T-cell (primary cell): ENCODE measurements at regions not wholly inside any gene's neighbourhood (a gene's known extent, or its start where the extent isn't known, plus 50 kb on each side); places are given as distances from the start of the nearest gene placed in this dataset.

Source experiments
- ATAC-seq, 4 experiments: fragments of 200-7000 bp in 3 of 4; fragments of 150-1000 bp in 1 of 4; cut with Tn5 transposase; replicated peaks in 1 of 4; 1 replicate in 3 of 4; 2 replicates in 1 of 4; pipeline ENCODE4 v1.10.0; 2021; ENCODE audit warnings: moderate library complexity in 3 of 4, mild to moderate bottlenecking in 2 of 4, moderate number of reproducible peaks in 1 of 4
- CTCF ChIA-PET, 2 donors: fragments of 300-600 bp; sonication (Branson Sonifier 250); formaldehyde crosslinking; loops; one replicate each; lab custom pipeline; 2022; ENCODE audit warnings: antibody characterized with exemption in 2 of 2; lab: Charles Lee
- POLR2A ChIA-PET, 2 donors: fragments of 300-600 bp; sonication (Branson Sonifier 250); formaldehyde crosslinking; loops; one replicate each; lab custom pipeline; 2022; ENCODE audit warnings: antibody characterized with exemption in 2 of 2; lab: Charles Lee
- DNase-seq, 35 experiments: peaks; one replicate each; pipeline versions ENCODE4 v3.0.0 to v3.0.0-alpha.2; 2013 to 2023
- H3K27ac ChIP-seq: one replicate; pipeline ENCODE4 v1.5.1; 2013; ENCODE audit warnings: low read length
- H3K27me3 ChIP-seq, 2 experiments: replicated peaks in 1 of 2; 1 replicate in 1 of 2; 2 replicates in 1 of 2; pipeline versions ENCODE4 v1.6.1 to v1.7.0; 2013; ENCODE audit warnings: low read length in 1 of 2, mixed read lengths in 1 of 2; ENCODE audit not compliant: control insufficient read depth in 2 of 2, insufficient read depth in 2 of 2; ENCODE audit errors: extremely low read depth in 1 of 2
- H3K36me3 ChIP-seq, 2 donors: 1 replicate in 1 of 2; 2 replicates in 1 of 2; pipeline versions ENCODE4 v1.6.1 to v1.7.0; 2013; ENCODE audit warnings: low read length in 1 of 2; ENCODE audit not compliant: control insufficient read depth in 2 of 2, insufficient read depth in 1 of 2; ENCODE audit errors: extremely low read depth in 1 of 2
- H3K4me1 ChIP-seq, 2 experiments: 1 replicate in 1 of 2; 2 replicates in 1 of 2; pipeline versions ENCODE4 v1.6.1 to v1.7.0; 2013; ENCODE audit warnings: low read length in 2 of 2, mixed read lengths in 1 of 2; ENCODE audit not compliant: insufficient read depth in 2 of 2, control insufficient read depth in 1 of 2; ENCODE audit errors: extremely low read depth in 1 of 2
- H3K4me3 ChIP-seq, 2 donors: 1 replicate in 1 of 2; 2 replicates in 1 of 2; pipeline versions ENCODE4 v1.5.1 to v1.7.0; 2013; ENCODE audit warnings: mild to moderate bottlenecking in 2 of 2, low read length in 1 of 2, moderate library complexity in 1 of 2; ENCODE audit not compliant: control insufficient read depth in 1 of 2; ENCODE audit errors: extremely low read depth in 1 of 2
- H3K9me3 ChIP-seq: 2 replicates; pipeline ENCODE4 v1.7.0; 2013
- H3K27ac Mint-ChIP-seq, 2 donors: one replicate each; pipeline ENCODE4 v1.8.0; 2020 to 2021; ENCODE audit warnings: mild to moderate bottlenecking in 2 of 2, mixed read lengths in 2 of 2
- H3K27me3 Mint-ChIP-seq, 2 donors: one replicate each; pipeline ENCODE4 v1.8.0; 2021 to 2022; ENCODE audit warnings: mixed read lengths in 2 of 2
- H3K36me3 Mint-ChIP-seq: one replicate; pipeline ENCODE4 v1.8.0; 2021; ENCODE audit warnings: mixed read lengths
- H3K4me1 Mint-ChIP-seq, 3 donors: one replicate each; pipeline ENCODE4 v1.8.0; 2020 to 2022; ENCODE audit warnings: mixed read lengths in 3 of 3, mild to moderate bottlenecking in 1 of 3
- H3K4me3 Mint-ChIP-seq, 3 donors: one replicate each; pipeline ENCODE4 v1.8.0; 2020 to 2022; ENCODE audit warnings: mild to moderate bottlenecking in 3 of 3, mixed read lengths in 3 of 3, moderate library complexity in 3 of 3
- H3K9me3 Mint-ChIP-seq, 3 donors: one replicate each; pipeline ENCODE4 v1.8.0; 2020 to 2022; ENCODE audit warnings: mixed read lengths in 3 of 3
- WGBS: methylation state at CpG from one replicate; pipeline ENCODE4 v1.1.5; 2013; ENCODE audit warnings: missing lambda C conversion rate; ENCODE audit not compliant: insufficient coverage; 5-methylcytosine and 5-hydroxymethylcytosine counted together

- CTCF ChIA-PET: no interaction called here
- no CpG with 5 or more reads among the region's 2 CpGs for WGBS
Observed at GRCh38 chr2:78120275-78120674, 598.1 kb upstream of the LRRTM4 start.

DNA sequence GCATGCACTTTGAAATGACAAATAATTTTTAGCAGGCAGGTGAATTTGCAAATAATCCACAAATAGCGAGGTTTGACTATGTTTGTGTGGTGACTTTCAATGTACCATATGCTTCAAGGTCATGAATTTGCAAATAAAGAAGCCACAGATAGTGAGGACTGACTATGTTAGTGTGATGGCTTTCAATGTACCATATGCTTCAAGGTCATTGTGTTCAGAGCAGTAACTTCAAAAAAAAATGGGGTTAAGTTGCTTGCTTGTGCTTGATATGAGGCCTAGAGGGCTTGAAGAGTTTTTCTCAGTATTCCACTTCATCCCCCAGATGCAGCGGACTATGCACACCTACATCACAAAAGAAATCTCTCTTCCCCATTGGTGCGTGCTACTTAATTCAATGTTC lies 602.9 kb upstream of the LRRTM4 start:
- WGBS: no CpG with 5 or more reads among the region's 3 CpGs

More at GRCh38 chr2:78120275-78120674, 598.1 kb upstream of the LRRTM4 start:
- no peaks in the 10 kb centered on the region for H3K4me1 Mint-ChIP-seq
- H3K27ac ChIP-seq: no peak overlapping the region
- H3K27me3 Mint-ChIP-seq: no peaks in the 10 kb centered on the region
- POLR2A ChIA-PET: no interaction called here
- no peaks in the 10 kb centered on the region for H3K27me3 ChIP-seq
- ATAC-seq (no peak), DNase-seq (no peak)
- H3K9me3 Mint-ChIP-seq: peaks cover 13 to 33% (median 21%) of the 10 kb centered on the region in 3 donors
- H3K4me3 ChIP-seq: no peak overlapping the region
- H3K4me3 Mint-ChIP-seq: no peak overlapping the region
- no peaks in the 10 kb centered on the region for H3K36me3 ChIP-seq
- no peaks in the 10 kb centered on the region for H3K9me3 ChIP-seq
- no peaks in the 10 kb centered on the region for H3K4me1 ChIP-seq
- no peaks in the 10 kb centered on the region for H3K36me3 Mint-ChIP-seq
- no peak overlapping the region for H3K27ac Mint-ChIP-seq

DNA sequence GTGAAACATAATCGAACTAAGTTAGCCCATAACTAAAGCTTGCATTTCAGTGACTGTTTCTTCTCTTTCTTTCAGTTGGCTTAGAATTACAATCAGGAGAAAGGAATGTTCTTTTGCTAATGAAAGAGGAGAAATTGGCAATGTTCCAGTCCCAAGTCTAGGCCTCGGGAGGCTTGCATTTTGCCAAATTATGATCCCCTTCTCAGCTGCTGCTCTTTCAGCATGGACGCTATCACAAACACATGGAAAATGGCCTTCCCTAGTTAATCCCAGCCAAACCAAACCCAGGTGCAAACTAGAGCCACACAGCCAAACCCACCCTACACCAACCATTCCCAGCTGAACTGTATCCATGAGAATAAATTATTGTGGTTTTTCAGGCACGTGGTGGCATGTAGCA lies 605.2 kb upstream of the LRRTM4 start:
- Mint-ChIP-seq H3K4me1 (no peaks in the 10 kb centered on the region), H3K27ac (no peak overlapping the region), H3K9me3 (peaks cover 0 to 25% (median 22%) of the 10 kb centered on the region in 3 donors), H3K4me3 (no peak overlapping the region), H3K36me3 (no peaks in the 10 kb centered on the region), H3K27me3 (no peaks in the 10 kb centered on the region)
- ChIA-PET CTCF (no interaction called here), POLR2A (no interaction called here)
- Histone ChIP-seq H3K36me3 (no peaks in the 10 kb centered on the region), H3K27ac (no peak overlapping the region), H3K9me3 (no peaks in the 10 kb centered on the region), H3K27me3 (no peaks in the 10 kb centered on the region), H3K4me3 (no peak overlapping the region), H3K4me1 (no peaks in the 10 kb centered on the region)
- no peak for DNase-seq
- 62% methylated on average over 2 of the region's 4 CpGs for WGBS
- no peak for ATAC-seq

More for the DNA sequence above, 602.9 kb upstream of the LRRTM4 start:
- no peak overlapping the region for H3K4me3 Mint-ChIP-seq
- Histone ChIP-seq H3K27ac (no peak overlapping the region), H3K36me3 (no peaks in the 10 kb centered on the region), H3K27me3 (no peaks in the 10 kb centered on the region), H3K9me3 (no peaks in the 10 kb centered on the region), H3K4me3 (no peak overlapping the region), H3K4me1 (no peaks in the 10 kb centered on the region)
- peaks cover 0 to 24% (median 23%) of the 10 kb centered on the region in 3 donors for H3K9me3 Mint-ChIP-seq
- no peak for ATAC-seq
- CTCF ChIA-PET: no interaction called here
- no peaks in the 10 kb centered on the region for H3K36me3 Mint-ChIP-seq
- DNase-seq: no peak
- no peaks in the 10 kb centered on the region for H3K27me3 Mint-ChIP-seq
- H3K4me1 Mint-ChIP-seq: no peaks in the 10 kb centered on the region
- POLR2A ChIA-PET: no interaction called here
- H3K27ac Mint-ChIP-seq: no peak overlapping the region

DNA sequence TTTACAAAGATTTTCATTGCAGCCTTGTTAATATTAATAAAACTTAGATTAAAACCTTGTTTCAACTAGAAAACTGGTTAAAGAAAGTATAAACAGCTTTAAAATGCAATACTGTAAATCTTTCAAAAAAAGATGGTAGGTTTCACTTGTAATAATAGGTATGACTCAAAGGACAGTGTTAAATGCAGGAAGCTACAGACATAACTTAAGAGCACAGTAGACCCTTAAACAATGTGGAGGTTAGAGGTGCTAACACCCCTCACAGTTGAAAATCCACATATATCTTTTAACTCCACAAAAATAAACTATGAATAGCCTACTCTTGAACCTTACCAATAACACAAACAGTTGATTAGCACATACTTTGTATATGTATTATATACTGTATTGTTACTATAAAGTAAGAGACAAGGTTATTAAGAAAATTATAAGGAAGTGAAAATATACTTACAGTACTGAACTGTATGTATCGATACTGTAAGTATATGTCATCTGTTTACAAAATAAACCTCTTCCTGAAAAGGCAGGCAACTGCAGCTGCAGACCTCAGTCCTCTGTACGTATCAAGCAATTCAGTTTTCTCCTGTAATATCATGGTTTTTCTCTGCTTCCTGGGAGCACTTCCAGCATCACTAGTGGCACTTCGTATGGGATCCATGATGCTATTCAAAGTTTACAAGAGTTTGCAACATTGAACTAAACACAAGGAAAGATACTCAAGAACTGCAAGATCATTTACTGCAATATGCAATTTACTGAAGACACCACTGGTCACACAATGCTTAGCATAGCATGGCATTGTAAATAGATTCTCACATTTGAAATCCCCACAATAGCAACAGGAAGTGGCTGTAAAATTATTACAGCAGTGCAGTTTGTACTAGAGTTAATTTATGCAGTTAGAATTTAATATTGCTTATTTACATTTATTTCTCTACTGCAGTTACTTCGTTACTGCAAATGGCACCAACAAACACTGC lies 610.5 kb upstream of the LRRTM4 start:
- no peaks in the 10 kb centered on the region for H3K36me3 Mint-ChIP-seq
- H3K27me3 ChIP-seq: no peaks in the 10 kb centered on the region
- H3K9me3 ChIP-seq: no peaks in the 10 kb centered on the region
- H3K4me3 Mint-ChIP-seq: no peak overlapping the region
- ChIA-PET CTCF (no interaction called here), POLR2A (no interaction called here)
- peaks cover 15 to 21% (median 20%) of the 10 kb centered on the region in 3 donors for H3K9me3 Mint-ChIP-seq
- no peak overlapping the region for H3K4me3 ChIP-seq
- DNase-seq (no peak), ATAC-seq (no peak)
- H3K27ac Mint-ChIP-seq: no peak overlapping the region
- 100% methylated on average over 1 of the region's 4 CpGs for WGBS
- H3K36me3 ChIP-seq: no peaks in the 10 kb centered on the region
- H3K27me3 Mint-ChIP-seq: no peaks in the 10 kb centered on the region
- no peaks in the 10 kb centered on the region for H3K4me1 Mint-ChIP-seq
- H3K4me1 ChIP-seq: no peaks in the 10 kb centered on the region
- H3K27ac ChIP-seq: no peak overlapping the region

DNA sequence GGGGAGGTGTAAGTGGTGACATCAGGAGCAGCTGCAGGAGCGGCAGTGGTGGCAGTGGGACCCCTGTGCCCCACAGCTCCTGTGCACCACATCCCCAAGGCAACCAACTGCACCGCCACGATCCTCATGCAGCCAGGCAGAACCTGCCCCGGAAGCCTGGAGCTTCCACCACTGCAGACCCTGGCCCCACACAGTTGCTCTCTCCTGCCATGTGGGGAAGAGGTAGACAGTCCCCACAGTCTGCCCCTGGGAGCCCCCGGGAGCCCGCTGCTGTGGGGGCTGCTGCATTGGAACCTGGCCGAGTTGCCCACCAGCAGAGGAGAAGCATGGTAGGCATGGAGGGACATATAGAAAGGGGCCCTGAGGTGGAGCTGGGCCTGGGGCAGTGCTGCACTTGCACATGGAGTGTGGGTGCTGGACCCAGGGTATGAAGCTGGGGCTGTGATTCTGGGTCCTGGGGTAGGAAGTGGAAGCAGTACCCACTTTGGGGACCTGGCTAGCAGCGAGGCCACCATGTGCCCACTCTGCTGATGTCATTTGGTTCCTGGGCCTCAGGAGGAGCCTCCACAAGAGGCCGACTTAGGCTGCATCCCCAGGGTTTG lies 623.3 kb upstream of the LRRTM4 start:
- Histone ChIP-seq H3K4me3 (no peak overlapping the region), H3K27ac (no peak overlapping the region), H3K36me3 (no peaks in the 10 kb centered on the region), H3K9me3 (no peaks in the 10 kb centered on the region), H3K4me1 (no peaks in the 10 kb centered on the region), H3K27me3 (no peaks in the 10 kb centered on the region)
- Mint-ChIP-seq H3K4me3 (no peak overlapping the region), H3K9me3 (peaks cover 0 to 14% (median 3%) of the 10 kb centered on the region in 3 donors), H3K27ac (no peak overlapping the region), H3K36me3 (no peaks in the 10 kb centered on the region), H3K27me3 (no peaks in the 10 kb centered on the region), H3K4me1 (no peaks in the 10 kb centered on the region)
- no peak for ATAC-seq
- 72% methylated on average over 7 of the region's 9 CpGs for WGBS
- POLR2A ChIA-PET: no interaction called here
- DNase-seq: no peak
- CTCF ChIA-PET: no interaction called here

- Histone ChIP-seq H3K4me3 (no peak overlapping the region), H3K36me3 (no peaks in the 10 kb centered on the region), H3K9me3 (no peaks in the 10 kb centered on the region), H3K27me3 (no peaks in the 10 kb centered on the region), H3K27ac (no peak overlapping the region), H3K4me1 (no peaks in the 10 kb centered on the region)
- Mint-ChIP-seq H3K27ac (no peak overlapping the region), H3K4me3 (no peak overlapping the region), H3K4me1 (no peaks in the 10 kb centered on the region), H3K9me3 (peaks cover 0 to 14% (median 3%) of the 10 kb centered on the region in 3 donors), H3K36me3 (no peaks in the 10 kb centered on the region), H3K27me3 (no peaks in the 10 kb centered on the region)
- DNase-seq (no peak), ATAC-seq (no peak)
- CTCF ChIA-PET: interaction anchor here in 1 of 2 donors (0.9 kb wide), 1 partner anchor 9 kb away, joined by 3 read pairs; no protein-coding TSS in a partner anchor
- WGBS: 69% methylated on average over 7 of the region's 9 CpGs
- POLR2A ChIA-PET: no interaction called here
Observed at GRCh38 chr2:78145997-78146722, 624.0 kb upstream of the LRRTM4 start.
